Suprapubic skin (tissue), 3 donors: ENCODE measurements at regions not wholly inside any gene's neighbourhood (a gene's known extent, or its start where the extent isn't known, plus 50 kb on each side); places are given as distances from the start of the nearest gene placed in this dataset.

Experiments used
- POLR2A ChIP-seq, 2 donors: fragments of 450-650 bp; IDR thresholded peaks; one replicate each; pipeline ENCODE4 v1.6.1; 2017; ENCODE audit warnings: antibody characterized with exemption in 2 of 2, mild to moderate bottlenecking in 2 of 2, moderate library complexity in 2 of 2
- TF ChIP-seq, protein P1 (sequence below), 2 donors: fragments of 200-600 bp in 1 of 2; fragments of 450-650 bp in 1 of 2; sonication (generic) in 1 of 2; IDR thresholded peaks; one replicate each; pipeline ENCODE4 v1.5.1; 2016 to 2019; ENCODE audit warnings: antibody characterized with exemption in 2 of 2, mild to moderate bottlenecking in 1 of 2, moderate library complexity in 1 of 2

DNA sequence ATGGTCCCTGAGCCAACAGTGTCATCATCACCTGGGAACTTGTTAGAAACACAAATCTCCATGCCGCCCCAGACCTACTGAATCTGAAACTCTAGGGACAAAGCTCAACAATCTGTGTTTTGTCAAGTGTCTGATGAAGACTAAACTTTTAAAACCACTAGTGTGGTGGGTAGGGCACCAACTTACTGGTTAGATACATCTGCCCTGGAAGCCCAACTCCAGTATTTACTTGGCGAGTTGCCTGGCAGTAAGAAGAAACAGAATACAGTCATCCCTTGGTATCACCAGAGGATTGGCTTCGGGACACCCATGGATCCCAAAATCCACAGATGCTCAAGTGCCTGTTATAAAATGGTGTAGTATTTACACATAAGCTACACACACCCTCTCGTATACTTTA, 367.9 kb upstream of the DUSP10 start:
- TF ChIP-seq, protein P1, sequence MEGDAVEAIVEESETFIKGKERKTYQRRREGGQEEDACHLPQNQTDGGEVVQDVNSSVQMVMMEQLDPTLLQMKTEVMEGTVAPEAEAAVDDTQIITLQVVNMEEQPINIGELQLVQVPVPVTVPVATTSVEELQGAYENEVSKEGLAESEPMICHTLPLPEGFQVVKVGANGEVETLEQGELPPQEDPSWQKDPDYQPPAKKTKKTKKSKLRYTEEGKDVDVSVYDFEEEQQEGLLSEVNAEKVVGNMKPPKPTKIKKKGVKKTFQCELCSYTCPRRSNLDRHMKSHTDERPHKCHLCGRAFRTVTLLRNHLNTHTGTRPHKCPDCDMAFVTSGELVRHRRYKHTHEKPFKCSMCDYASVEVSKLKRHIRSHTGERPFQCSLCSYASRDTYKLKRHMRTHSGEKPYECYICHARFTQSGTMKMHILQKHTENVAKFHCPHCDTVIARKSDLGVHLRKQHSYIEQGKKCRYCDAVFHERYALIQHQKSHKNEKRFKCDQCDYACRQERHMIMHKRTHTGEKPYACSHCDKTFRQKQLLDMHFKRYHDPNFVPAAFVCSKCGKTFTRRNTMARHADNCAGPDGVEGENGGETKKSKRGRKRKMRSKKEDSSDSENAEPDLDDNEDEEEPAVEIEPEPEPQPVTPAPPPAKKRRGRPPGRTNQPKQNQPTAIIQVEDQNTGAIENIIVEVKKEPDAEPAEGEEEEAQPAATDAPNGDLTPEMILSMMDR (IDR thresholded peaks at IDR 0.05) = no peak
- no peak for TF ChIP-seq POLR2A (IDR thresholded peaks at IDR 0.05)
